Glutamatergic neuron (in vitro differentiated cells): ENCODE measurements at regions not wholly inside any gene's neighbourhood (a gene's known extent, or its start where the extent isn't known, plus 50 kb on each side); places are given as distances from the start of the nearest gene placed in this dataset.

Source experiments
- DNase-seq: peaks from one replicate; pipeline ENCODE4 v3.0.0; 2022
- H3K27ac Mint-ChIP-seq: one replicate; pipeline ENCODE4 v1.8.0; 2020; ENCODE audit warnings: mild to moderate bottlenecking, mixed read lengths, inconsistent platforms; ENCODE audit not compliant: unreplicated experiment
- H3K27me3 Mint-ChIP-seq: one replicate; pipeline ENCODE4 v1.8.0; 2020; ENCODE audit warnings: mild to moderate bottlenecking, moderate library complexity, mixed read lengths, inconsistent platforms; ENCODE audit not compliant: unreplicated experiment
- H3K36me3 Mint-ChIP-seq: one replicate; pipeline ENCODE4 v1.8.0; 2020; ENCODE audit warnings: mild to moderate bottlenecking, mixed read lengths, inconsistent platforms; ENCODE audit not compliant: unreplicated experiment
- H3K4me1 Mint-ChIP-seq: one replicate; pipeline ENCODE4 v1.8.0; 2020; ENCODE audit warnings: mild to moderate bottlenecking, low read depth, mixed read lengths, inconsistent platforms; ENCODE audit not compliant: unreplicated experiment
- H3K4me3 Mint-ChIP-seq: one replicate; pipeline ENCODE4 v1.8.0; 2020; ENCODE audit warnings: mild to moderate bottlenecking, mixed read lengths, inconsistent platforms; ENCODE audit not compliant: unreplicated experiment
- H3K9me3 Mint-ChIP-seq: one replicate; pipeline ENCODE4 v1.8.0; 2020; ENCODE audit warnings: mild to moderate bottlenecking, moderate library complexity, mixed read lengths, inconsistent platforms; ENCODE audit not compliant: unreplicated experiment
- TF ChIP-seq, protein P1 (sequence below): fragments of 200-600 bp; sonication (generic); IDR thresholded peaks from one replicate; pipeline ENCODE4 v1.5.0; 2021; ENCODE audit not compliant: partially characterized antibody, unreplicated experiment

DNA sequence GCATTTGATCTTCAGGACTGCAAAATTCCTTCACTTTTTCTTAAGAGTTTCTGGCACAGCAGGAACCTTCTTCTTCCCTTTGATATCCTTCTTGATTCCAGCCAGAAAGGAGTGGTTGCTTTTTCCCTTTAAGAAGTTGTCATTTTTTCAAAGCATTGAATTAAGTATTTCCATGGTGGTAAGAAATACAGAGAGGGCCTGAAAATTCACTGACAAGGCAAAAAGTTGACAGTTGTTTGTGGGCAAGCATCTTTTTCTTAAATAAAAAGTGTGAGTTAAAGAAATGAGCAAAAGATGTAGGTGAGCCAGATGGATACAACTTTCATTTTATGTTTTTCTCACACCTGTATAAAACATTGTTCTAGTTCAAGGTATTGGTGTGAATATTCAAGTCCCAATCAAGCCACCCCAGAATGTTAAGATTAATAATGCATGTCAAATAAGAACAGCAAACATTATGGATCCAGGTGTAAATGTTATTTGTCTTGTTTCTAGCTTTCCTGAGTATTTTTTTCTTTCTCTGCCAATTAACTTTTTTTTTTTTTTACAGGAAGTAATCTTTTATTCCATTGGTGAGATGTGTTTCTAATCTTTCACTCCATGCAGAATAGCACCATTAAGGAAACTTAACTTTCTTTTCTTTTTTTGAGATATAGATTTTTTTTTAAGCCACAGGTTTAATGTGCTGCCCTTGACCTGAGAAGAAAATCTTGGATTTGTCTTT, 334.3 kb upstream of the SEMA3A start:
- Mint-ChIP-seq H3K9me3 (no peaks in the 10 kb centered on the region), H3K4me3 (no peak overlapping the region), H3K27me3 (no peaks in the 10 kb centered on the region), H3K27ac (no peak overlapping the region), H3K4me1 (peaks cover 5% of the 10 kb centered on the region), H3K36me3 (no peaks in the 10 kb centered on the region)
- DNase-seq = no peak
- TF ChIP-seq, protein P1, sequence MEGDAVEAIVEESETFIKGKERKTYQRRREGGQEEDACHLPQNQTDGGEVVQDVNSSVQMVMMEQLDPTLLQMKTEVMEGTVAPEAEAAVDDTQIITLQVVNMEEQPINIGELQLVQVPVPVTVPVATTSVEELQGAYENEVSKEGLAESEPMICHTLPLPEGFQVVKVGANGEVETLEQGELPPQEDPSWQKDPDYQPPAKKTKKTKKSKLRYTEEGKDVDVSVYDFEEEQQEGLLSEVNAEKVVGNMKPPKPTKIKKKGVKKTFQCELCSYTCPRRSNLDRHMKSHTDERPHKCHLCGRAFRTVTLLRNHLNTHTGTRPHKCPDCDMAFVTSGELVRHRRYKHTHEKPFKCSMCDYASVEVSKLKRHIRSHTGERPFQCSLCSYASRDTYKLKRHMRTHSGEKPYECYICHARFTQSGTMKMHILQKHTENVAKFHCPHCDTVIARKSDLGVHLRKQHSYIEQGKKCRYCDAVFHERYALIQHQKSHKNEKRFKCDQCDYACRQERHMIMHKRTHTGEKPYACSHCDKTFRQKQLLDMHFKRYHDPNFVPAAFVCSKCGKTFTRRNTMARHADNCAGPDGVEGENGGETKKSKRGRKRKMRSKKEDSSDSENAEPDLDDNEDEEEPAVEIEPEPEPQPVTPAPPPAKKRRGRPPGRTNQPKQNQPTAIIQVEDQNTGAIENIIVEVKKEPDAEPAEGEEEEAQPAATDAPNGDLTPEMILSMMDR = no peak

DNA sequence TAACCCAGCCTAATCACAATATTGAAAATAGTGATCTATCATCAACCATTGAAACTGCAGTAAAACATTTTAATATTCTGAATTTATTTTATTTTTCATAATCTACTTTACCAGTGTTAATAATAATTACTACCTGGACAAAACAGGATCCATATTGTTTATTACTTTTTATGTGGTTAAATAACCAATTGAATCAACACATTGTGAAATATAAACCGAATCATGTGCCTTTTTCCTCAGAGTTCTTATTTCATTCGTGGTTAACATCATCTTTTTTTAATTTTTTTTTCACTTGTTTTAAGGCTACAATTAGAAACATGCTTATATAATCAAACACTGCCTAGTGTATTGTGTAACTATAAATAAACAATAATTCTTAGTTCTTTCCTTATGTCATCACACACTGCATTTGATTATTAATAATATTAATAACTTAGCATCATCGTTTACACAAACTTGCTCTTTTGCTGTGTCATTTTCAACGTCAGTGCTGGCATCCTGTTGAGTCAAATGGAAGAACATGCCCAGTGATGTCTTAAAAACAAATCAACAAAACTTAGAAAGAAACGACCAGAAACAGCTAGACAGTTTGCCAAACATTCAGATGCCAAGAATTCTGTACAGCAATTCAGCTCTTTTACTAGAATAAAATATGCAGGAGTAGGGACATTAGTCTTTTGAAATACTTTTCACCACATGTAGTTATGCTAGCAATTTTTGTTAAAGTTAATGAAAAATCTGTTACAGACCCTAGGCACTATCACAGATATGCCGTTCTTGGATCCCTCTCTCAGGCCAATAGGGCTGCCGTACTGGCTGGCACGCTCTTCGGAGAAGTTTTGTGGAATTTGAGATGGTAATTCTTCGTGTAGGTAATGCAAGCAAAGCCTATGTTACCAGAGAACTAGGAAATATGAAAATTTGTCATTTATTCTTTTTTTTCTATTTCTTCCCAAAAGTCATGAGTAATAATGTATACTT, 330.4 kb upstream of the SEMA3A start:
- TF ChIP-seq, protein P1 = no peak
- DNase-seq = no peak
- H3K27me3 Mint-ChIP-seq = no peaks in the 10 kb centered on the region
- H3K4me3 Mint-ChIP-seq = no peak overlapping the region
- no peaks in the 10 kb centered on the region for H3K36me3 Mint-ChIP-seq
- H3K4me1 Mint-ChIP-seq = no peaks in the 10 kb centered on the region
- no peak overlapping the region for H3K27ac Mint-ChIP-seq
- H3K9me3 Mint-ChIP-seq = peaks cover 7% of the 10 kb centered on the region

DNA sequence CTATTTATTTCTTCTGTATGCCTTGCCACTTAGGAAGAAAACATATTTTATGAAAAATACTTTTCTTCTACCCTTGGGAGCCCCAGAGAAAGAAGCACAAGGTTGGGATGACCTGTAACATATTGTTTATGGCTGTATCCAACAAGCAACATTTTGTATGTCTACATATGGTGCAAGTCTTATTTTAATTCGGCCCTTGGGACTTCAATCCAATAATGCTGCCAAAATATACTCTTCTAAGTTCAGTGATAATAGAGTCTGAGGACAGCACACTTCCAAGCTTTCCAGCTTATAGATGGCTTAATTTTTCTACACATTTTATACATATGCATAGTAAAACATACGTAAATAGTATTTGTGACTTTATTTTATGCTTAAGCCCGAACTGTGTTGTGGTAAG, 318.5 kb upstream of the SEMA3A start:
- no peak overlapping the region for H3K27ac Mint-ChIP-seq
- peaks cover 27% of the 10 kb centered on the region for H3K4me1 Mint-ChIP-seq
- no peak for DNase-seq
- no peaks in the 10 kb centered on the region for H3K9me3 Mint-ChIP-seq
- no peak overlapping the region for H3K4me3 Mint-ChIP-seq
- peaks cover 5% of the 10 kb centered on the region for H3K27me3 Mint-ChIP-seq
- TF ChIP-seq, protein P1 = no peak
- no peaks in the 10 kb centered on the region for H3K36me3 Mint-ChIP-seq

DNA sequence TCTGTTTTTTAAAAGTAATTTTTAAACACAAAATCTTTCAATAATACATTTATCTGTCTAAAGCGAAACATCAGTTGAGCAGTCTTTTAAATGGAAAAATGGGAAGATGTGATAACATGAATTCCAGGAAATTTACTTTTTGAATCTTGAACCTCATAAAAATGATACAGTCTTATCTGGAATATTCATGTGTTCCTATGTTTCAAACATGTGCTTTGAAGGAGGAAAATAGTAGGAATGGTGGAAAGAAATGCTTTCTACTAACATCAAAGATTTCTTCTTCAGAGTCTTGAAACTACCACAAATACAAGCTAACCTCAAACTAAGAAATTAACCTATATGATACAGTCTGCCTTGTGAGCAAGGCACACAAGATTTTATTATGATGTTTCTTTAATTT, 317.5 kb upstream of the SEMA3A start:
- TF ChIP-seq, protein P1 = no peak
- no peak for DNase-seq
- Mint-ChIP-seq H3K36me3 (no peaks in the 10 kb centered on the region), H3K27ac (no peak overlapping the region), H3K4me3 (no peak overlapping the region), H3K27me3 (peaks cover 5% of the 10 kb centered on the region), H3K4me1 (peaks cover 27% of the 10 kb centered on the region), H3K9me3 (no peaks in the 10 kb centered on the region)
